ENCODE measurements at regions not wholly inside any gene's neighbourhood (a gene's known extent, or its start where the extent isn't known, plus 50 kb on each side); places are given as distances from the start of the nearest gene placed in this dataset.
"Not testable (repeated sequence)": the region's sequence is repeated elsewhere in the genome, so short reads cannot be mapped to it uniquely, and the experiment has no call there.

DNA sequence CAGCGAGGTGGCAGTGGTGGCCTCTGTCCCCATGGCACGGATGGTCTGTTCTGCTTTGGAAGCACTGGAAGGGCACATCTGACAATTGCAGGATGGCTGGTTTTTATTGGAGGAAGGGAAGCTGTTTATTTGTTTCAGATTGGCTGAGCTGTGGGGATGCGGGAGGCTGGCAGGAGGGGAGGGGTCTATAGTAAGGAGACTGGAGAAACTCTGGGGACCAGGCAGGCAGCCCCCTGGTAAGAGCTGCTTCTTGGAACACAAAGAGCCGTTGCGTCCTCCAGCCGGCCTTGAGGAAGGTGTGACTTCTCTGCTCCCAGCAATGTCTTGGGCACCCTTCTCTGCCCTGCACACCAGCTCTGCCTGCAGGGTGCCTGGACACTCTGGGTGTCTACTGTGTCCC, 85.1 kb upstream of the SPDYE9 start:
- DNase-seq: not testable (repeated sequence)

DNA sequence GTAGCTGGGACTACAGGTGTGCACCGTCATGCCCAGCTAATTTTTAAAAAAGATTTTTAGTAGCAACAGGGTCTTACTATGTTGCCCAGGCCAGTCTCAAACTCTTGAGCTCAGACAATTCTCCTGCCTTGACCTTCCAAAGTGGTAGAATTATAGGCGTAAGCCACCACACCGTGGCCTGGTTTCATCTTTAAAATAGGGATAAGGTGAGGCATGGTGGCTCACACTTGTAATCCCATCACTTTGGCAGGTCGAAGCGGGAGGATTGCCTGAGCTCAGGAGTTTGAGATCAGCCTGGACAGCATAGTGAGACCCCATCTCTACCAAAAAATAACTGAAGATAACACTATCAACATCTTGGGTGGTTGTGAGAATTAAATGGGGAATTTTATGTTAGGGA, 84.6 kb upstream of the SPDYE9 start:
- DNase-seq: not testable (repeated sequence)

DNA sequence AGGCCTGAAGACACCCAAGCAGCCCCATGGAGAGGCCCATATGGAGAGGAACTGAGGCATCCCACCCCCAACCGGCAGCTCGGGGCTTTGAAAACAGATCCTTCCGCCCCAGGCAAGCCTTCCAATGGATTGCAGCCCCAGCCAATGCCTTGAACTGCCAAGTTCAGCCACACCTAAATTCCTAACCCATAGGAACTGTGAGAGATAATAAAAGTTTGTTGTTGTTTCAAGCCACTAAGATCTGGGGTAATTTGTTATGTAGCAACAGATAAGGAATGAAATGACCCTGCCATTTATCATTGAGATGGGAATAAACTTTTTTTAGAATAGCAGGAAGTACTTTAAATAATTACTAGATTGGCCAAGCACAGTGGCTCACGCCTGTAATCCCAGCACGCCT, 80.3 kb upstream of the SPDYE9 start:
- not testable (repeated sequence) for DNase-seq

- not testable (repeated sequence) for DNase-seq
Measured at GRCh38 chr7:73162680-73163079, 76.8 kb upstream of the SPDYE9 start.

DNA sequence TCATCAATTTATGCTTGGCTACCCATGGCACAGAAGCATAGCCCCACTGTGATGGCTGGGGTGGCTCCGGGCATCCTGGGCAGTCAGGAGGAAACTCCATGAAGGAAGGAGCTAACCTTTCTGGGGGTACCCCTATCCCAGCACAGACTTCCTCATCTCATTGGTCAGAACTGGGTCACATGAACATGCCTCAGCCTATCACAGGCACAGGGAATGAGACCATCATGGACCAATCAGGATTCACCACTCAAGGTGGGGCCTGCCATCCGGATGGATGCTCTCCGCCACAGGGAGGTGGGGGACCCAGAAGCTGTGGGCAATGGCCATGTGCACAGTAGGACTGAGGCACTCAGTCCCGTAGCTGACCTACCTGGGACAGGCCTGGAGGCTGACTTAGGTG, 75.9 kb upstream of the SPDYE9 start:
- not testable (repeated sequence) for DNase-seq

- not testable (repeated sequence) for DNase-seq
Measured at GRCh38 chr7:73157169-73157661, 71.4 kb upstream of the SPDYE9 start.

GRCh38 chr7:73156510-73157168, 70.8 kb upstream of the SPDYE9 start:
- DNase-seq: not testable (repeated sequence)

DNA sequence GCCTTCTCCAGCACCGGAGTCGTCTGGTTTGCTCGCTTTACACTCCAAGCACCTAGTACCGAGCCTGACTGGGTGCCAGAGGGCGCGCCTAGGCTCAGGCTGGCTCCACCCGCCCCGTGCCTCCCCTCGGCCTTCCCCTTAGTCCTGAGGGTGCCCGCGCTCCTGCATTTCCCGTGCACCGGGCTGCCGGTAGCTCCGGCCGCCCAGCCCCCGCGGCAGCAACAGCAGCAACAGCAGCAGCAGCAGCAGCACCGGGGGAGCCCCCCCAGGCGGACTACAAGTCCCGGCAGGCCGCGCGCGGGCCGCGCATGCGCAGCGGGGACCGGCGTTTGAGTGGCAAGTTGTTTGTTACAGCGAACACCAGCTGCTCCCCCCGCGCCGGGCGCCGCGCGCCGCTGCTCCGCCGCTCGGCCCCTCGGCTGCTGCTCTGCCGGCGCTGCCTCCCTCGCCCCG, 68.8 kb upstream of the SPDYE9 start:
- DNase-seq: peak; percentile 55 to 83 (median 76)

DNA sequence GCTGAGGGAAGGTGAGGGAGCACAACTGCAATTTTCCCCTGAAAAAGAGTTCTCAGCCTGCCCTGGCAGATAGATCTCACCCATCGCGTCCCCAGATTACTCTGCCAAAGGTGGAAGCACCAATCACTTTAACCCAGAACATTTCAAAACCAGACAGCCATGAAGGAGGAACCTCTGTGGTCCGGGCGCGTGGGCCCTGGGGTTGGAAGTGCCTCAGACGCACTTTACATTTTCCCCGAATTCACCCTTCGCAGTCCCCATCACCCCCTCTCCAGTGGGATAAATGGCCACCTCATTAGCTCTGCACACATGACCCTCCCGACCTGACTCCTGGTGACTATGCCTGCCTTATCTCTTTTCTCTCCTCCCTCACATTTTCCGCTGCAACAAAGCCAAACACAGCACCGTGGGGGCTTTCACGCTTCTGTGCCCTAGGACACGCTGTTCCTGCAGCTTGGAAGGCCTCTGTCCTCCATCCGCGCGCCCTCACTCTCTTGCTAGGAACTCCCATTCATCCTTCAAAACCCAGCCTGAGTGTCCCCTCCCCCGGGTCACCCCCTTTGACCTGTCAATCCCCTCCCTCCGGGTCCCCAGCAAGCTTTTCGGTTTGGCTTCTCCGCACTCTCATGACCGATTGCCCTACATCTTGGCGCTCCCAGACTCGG, 68.2 kb upstream of the SPDYE9 start:
- not testable (repeated sequence) for DNase-seq

- DNase-seq: not testable (repeated sequence)
Measured at GRCh38 chr7:73148570-73148969, 62.7 kb upstream of the SPDYE9 start.

DNA sequence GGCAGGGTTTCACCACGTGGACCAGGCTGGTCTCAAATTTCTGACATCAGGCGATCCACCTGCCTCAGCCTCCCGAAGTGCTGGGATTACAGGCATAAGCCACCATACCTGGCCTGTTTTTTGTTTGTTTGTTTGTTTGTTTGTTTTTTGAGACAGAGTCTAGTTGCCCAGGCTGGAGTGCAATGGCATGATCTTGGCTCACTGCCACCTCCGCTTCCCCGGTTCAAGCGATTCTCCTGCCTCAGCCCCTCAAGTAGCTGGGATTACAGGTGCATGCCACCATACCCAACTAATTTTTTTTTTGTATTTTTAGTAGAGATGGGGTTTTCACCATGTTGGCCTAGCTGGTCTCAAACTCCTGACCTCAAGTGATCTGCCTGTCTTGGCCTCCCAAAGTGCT, 61.8 kb upstream of the SPDYE9 start:
- not testable (repeated sequence) for DNase-seq

- DNase-seq: not testable (repeated sequence)
Measured at GRCh38 chr7:73143993-73144392, 58.2 kb upstream of the SPDYE9 start.

DNA sequence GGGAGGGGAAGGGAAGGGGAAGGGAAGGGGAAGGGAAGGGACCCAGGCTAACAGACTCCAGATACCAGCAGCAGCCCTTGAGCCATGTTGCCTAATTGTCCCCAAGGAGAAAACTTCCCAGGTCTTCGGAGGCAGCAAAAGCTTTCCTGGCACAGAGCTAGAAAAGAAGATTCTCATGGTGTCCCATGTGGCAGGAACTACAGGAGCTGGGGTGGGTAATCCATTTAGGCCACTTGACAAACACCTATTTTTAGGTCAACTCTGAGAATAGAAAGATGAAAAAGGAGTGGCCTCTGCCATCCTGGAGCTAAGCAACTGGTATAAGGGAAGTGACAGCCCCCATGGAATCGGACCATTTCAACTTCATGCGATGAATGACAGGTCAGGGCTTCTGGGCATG, 52.1 kb upstream of the SPDYE9 start:
- not testable (repeated sequence) for DNase-seq
